HG02571 (cell line): ENCODE measurements at regions not wholly inside any gene's neighbourhood (a gene's known extent, or its start where the extent isn't known, plus 50 kb on each side); places are given as distances from the start of the nearest gene placed in this dataset.
"Not testable (repeated sequence)": the region's sequence is repeated elsewhere in the genome, so short reads cannot be mapped to it uniquely, and the experiment has no call there.

Experiments
- ATAC-seq: cut with Tn5 transposase; IDR thresholded peaks from one replicate; pipeline ENCODE4 v1.9.1; 2021; ENCODE audit warnings: mild to moderate bottlenecking, moderate library complexity; ENCODE audit not compliant: unreplicated experiment

GRCh38 chr5:91839721-91840120 is 456.6 kb upstream of the ARRDC3 start:
- ATAC-seq: no peak

- ATAC-seq: no peak
Measured at GRCh38 chr5:91839233-91839632, 456.1 kb upstream of the ARRDC3 start.

- ATAC-seq: no peak
Measured at GRCh38 chr5:91830361-91830953, 447.3 kb upstream of the ARRDC3 start.

- ATAC-seq: no peak
Measured at GRCh38 chr5:91825618-91826017, 442.5 kb upstream of the ARRDC3 start.

GRCh38 chr5:91824406-91824805 is 441.3 kb upstream of the ARRDC3 start:
- no peak for ATAC-seq

GRCh38 chr5:91820874-91821273 is 437.8 kb upstream of the ARRDC3 start:
- no peak for ATAC-seq

- no peak for ATAC-seq
Measured at GRCh38 chr5:91816681-91817080, 433.6 kb upstream of the ARRDC3 start.

GRCh38 chr5:91797576-91797975 is 414.5 kb upstream of the ARRDC3 start:
- no peak for ATAC-seq

- ATAC-seq: no peak
Measured at GRCh38 chr5:91794856-91795548, 411.9 kb upstream of the ARRDC3 start.

- no peak for ATAC-seq
Measured at GRCh38 chr5:91794455-91794854, 411.3 kb upstream of the ARRDC3 start.

GRCh38 chr5:91787718-91788117 is 404.6 kb upstream of the ARRDC3 start:
- ATAC-seq: no peak

GRCh38 chr5:91777671-91778070 is 394.6 kb upstream of the ARRDC3 start:
- ATAC-seq: no peak

GRCh38 chr5:91776249-91776648 is 393.1 kb upstream of the ARRDC3 start:
- ATAC-seq: no peak

GRCh38 chr5:91770400-91770799 is 387.3 kb upstream of the ARRDC3 start:
- ATAC-seq: no peak

- ATAC-seq: not testable (repeated sequence)
Measured at GRCh38 chr5:91757383-91757782, 374.3 kb upstream of the ARRDC3 start.

GRCh38 chr5:91754990-91755389 is 371.9 kb upstream of the ARRDC3 start:
- ATAC-seq: no peak

- ATAC-seq: not testable (repeated sequence)
Measured at GRCh38 chr5:91744470-91744869, 361.4 kb upstream of the ARRDC3 start.

GRCh38 chr5:91742550-91742949 is 359.4 kb upstream of the ARRDC3 start:
- ATAC-seq: no peak

GRCh38 chr5:91741764-91742505 is 358.8 kb upstream of the ARRDC3 start:
- ATAC-seq: no peak

GRCh38 chr5:91730026-91730425 is 346.9 kb upstream of the ARRDC3 start:
- ATAC-seq: no peak

- no peak for ATAC-seq
Measured at GRCh38 chr5:91727463-91727862, 344.3 kb upstream of the ARRDC3 start.
